GM06990 (cell line): ENCODE measurements at regions not wholly inside any gene's neighbourhood (a gene's known extent, or its start where the extent isn't known, plus 50 kb on each side); places are given as distances from the start of the nearest gene placed in this dataset.

Experiments used
- DNase-seq: peaks from one replicate; pipeline ENCODE4 v3.0.0-alpha.2; 2011; ENCODE audit not compliant: insufficient read length; ENCODE audit errors: extremely low read depth
- H3K27me3 ChIP-seq: replicated peaks from 2 replicates; pipeline ENCODE4 v1.6.0; 2011; ENCODE audit warnings: low read length; ENCODE audit not compliant: control insufficient read depth, insufficient read depth
- H3K36me3 ChIP-seq: 2 replicates; pipeline ENCODE4 v1.5.1; 2011; ENCODE audit warnings: low read length; ENCODE audit not compliant: control insufficient read depth, insufficient read depth
- H3K4me3 ChIP-seq: replicated peaks from 2 replicates; pipeline ENCODE4 v1.5.1; 2011; ENCODE audit warnings: low read depth, mild to moderate bottlenecking, control low read depth, low read length
- TF ChIP-seq, protein P1 (sequence below): IDR thresholded peaks from 2 replicates; pipeline ENCODE4 v1.5.1; 2011; ENCODE audit warnings: low read length, control low read depth, mild to moderate bottlenecking, inconsistent platforms; ENCODE audit not compliant: insufficient read depth, poor library complexity, severe bottlenecking

DNA sequence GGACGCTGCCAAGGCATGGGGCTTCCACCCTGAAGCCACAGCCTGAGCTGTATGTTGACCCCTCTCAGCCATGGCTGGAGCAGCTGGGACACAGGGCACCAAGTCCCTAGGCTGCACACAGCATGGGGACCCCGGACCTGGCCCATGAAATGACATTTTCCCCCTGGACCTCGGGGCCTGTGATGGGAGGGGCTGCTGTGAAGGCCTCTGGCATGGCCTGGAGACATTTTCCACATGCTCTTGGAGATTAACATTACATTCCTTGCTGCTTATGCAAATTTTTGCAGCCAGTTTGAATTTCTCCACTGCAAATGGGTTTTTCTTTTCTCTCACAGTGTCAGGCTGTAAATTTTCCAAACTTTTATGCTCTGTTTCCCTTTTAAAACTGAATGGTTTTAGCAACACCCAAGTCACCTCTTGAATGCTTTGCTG is 463.6 kb downstream of the ZWINT start:
- TF ChIP-seq, protein P1, sequence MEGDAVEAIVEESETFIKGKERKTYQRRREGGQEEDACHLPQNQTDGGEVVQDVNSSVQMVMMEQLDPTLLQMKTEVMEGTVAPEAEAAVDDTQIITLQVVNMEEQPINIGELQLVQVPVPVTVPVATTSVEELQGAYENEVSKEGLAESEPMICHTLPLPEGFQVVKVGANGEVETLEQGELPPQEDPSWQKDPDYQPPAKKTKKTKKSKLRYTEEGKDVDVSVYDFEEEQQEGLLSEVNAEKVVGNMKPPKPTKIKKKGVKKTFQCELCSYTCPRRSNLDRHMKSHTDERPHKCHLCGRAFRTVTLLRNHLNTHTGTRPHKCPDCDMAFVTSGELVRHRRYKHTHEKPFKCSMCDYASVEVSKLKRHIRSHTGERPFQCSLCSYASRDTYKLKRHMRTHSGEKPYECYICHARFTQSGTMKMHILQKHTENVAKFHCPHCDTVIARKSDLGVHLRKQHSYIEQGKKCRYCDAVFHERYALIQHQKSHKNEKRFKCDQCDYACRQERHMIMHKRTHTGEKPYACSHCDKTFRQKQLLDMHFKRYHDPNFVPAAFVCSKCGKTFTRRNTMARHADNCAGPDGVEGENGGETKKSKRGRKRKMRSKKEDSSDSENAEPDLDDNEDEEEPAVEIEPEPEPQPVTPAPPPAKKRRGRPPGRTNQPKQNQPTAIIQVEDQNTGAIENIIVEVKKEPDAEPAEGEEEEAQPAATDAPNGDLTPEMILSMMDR: no peak
- no peak overlapping the region for H3K4me3 ChIP-seq
- no peak for DNase-seq
- no peaks in the 10 kb centered on the region for H3K36me3 ChIP-seq
- no peaks in the 10 kb centered on the region for H3K27me3 ChIP-seq

DNA sequence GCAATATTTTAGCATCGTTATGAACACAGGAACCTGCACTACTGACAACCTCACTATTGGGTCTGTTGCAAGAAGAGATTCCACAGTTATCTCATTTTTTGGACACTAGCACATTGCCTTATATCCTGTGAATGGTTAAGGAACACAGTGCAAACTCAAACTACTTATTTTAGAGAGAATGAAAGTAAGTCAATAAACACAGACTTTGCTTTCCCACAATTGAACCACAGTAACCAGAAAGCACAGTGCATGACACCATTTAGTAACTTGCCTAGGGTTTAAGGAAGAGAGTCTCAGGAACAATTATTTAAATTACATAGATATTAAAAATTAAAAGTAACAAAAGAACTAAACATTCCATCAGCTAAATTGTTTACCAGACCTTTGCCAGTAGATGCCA is 468.8 kb downstream of the ZWINT start:
- TF ChIP-seq, protein P1: no peak
- Histone ChIP-seq H3K36me3 (no peaks in the 10 kb centered on the region), H3K4me3 (no peak overlapping the region), H3K27me3 (no peaks in the 10 kb centered on the region)
- no peak for DNase-seq

DNA sequence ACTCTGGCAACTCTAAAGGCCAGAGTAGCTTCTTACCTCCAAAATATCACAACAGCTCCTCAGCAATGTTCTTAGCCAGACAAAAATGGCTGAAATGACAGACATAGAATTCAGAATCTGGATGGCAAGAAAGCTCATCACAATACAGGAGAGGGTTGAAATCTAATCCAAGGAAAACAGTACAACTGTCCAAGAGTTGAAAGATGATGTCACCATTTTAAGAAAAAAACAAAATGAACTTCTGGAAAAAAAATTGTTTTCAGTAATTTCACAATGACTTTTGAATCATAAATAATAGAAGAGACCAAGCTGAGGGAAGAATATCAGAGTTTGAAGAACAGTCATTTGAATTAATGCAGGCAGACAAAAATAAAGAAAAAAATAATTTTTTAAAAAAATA is 479.5 kb downstream of the ZWINT start:
- DNase-seq: no peak
- no peaks in the 10 kb centered on the region for H3K27me3 ChIP-seq
- H3K4me3 ChIP-seq: no peak overlapping the region
- TF ChIP-seq, protein P1: no peak
- H3K36me3 ChIP-seq: no peaks in the 10 kb centered on the region

DNA sequence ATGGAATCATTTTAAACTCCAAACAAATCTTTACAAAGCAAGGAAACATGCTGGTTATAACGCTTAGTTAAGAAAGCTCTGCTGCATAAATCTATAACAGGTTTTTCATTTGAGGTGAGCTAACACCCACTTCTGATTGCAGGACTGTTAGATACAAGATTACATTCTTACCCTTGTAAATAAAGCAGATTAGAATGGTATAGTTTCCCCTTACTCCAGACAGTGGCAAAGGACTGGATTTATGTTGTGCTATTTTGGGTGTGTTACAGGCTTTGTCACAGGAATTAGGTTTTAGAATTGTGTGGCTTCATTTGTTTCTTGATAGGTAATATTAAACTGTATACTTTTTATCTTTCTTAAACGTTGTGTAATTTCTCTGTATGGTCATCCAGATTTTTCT is 487.6 kb downstream of the ZWINT start:
- Histone ChIP-seq H3K36me3 (no peaks in the 10 kb centered on the region), H3K4me3 (no peak overlapping the region), H3K27me3 (no peaks in the 10 kb centered on the region)
- no peak for DNase-seq
- TF ChIP-seq, protein P1: no peak

DNA sequence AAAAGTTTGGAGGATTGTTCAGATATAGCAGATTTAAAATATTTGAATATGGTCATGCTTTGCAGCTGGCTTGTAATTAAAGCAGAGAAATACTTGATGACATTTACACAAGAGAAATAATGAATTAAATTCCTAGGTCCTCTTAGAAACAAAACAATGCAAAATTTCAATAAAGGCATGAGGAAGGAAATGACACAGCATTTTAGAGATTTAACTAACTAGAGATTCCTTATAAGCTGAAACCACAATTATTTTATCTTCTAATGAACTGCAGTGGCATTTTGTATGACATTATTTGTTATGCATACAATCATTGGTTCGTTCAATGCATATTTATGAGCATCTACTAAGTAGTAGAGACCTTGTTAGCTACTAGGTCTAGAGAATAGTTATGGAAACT is 490.9 kb downstream of the ZWINT start:
- Histone ChIP-seq H3K27me3 (no peaks in the 10 kb centered on the region), H3K4me3 (no peak overlapping the region), H3K36me3 (no peaks in the 10 kb centered on the region)
- no peak for DNase-seq
- TF ChIP-seq, protein P1: no peak

DNA sequence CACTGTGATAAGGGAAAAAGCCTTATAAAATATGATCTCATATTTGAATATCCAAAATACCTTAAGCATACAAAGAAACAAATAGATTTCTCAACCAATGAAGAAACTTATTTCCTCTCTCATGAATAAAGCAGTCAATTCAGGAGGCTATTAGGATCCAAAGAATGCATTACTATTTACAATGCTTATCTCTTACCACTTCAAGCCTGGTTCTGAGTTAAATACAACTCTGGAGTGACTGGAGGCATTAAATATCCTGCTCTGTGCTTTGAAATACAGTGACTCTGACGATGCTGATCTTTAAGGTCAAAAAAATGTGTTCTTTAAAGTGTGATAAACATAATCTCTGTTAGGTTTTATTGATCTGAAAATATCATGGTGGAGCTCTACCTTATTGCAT is 493.2 kb downstream of the ZWINT start:
- H3K36me3 ChIP-seq: no peaks in the 10 kb centered on the region
- no peak overlapping the region for H3K4me3 ChIP-seq
- TF ChIP-seq, protein P1: no peak
- no peak for DNase-seq
- H3K27me3 ChIP-seq: no peaks in the 10 kb centered on the region
